LoVo (cell line): ENCODE measurements at regions not wholly inside any gene's neighbourhood (a gene's known extent, or its start where the extent isn't known, plus 50 kb on each side); places are given as distances from the start of the nearest gene placed in this dataset.
A peak's percentile ranks its signal among the peaks of the same experiment; 100 is the strongest.

Source experiments
- DNase-seq: peaks from one replicate; pipeline ENCODE4 v3.0.0-alpha.2; 2016; ENCODE audit warnings: low spot score

DNA sequence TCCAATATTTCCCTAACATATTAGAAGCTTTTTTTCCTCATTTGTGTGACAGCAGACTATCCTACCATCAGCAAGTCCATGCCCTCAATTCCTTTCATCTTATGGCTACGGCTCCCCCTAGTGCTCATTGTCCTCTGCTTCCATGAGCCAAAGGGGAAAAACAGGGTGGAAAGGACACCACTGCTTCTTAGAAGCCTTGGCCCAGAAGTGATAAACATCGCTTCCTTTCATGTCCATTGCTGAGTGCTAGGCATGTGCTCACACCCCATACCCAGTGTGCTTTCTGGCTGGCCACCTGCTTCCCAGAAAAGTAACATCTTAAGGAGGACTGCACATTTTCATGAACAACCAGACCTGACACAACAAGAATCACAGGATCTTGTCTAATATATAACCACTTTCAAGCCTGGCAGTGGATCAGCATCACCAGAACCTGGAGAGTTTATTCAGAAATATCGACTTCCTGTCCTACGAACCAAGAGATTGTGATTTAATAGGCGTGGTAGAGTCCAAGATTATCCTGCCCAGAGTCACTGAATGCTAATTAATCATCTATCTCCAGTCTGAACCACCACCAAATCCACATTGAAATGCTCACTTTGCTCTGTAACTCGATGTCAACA is 650.5 kb upstream of the SORCS1 start:
- DNase-seq = peak; percentile 22

DNA sequence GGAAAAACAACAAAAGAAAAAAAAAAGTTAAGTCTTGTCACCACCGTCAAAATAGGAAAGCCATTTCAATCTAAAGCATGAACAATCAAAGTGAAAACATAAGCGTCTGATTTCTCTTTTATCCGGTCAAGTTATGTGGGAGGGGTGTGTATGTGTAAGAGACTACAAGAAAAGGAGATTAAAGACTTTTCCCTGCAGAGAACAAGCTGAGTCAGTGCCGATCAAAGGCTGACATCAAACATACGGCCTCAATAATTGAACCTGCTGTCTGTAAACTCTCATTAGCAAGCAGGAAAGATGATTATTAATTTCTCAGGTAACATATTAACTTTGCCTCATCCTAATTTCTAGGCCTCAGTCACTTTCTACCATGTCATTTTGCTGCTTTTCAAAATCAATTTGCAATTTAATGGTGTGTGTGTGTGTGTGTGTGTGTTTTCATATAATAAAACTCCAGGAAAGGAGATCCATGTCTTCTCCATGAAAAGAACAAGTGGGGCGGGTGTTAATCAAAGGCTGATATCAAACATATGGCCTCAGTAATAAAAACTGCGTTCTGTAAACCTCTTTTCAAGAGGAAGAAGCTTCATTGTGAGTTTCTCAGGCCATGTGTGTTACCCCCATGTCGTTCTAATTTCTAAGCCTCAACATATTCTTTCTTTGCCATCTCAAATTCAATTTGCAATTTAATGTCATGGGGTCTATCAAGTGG is 649.1 kb upstream of the SORCS1 start:
- no peak for DNase-seq

GRCh38 chr10:107809889-107810288 is 645.4 kb upstream of the SORCS1 start:
- DNase-seq = no peak

DNA sequence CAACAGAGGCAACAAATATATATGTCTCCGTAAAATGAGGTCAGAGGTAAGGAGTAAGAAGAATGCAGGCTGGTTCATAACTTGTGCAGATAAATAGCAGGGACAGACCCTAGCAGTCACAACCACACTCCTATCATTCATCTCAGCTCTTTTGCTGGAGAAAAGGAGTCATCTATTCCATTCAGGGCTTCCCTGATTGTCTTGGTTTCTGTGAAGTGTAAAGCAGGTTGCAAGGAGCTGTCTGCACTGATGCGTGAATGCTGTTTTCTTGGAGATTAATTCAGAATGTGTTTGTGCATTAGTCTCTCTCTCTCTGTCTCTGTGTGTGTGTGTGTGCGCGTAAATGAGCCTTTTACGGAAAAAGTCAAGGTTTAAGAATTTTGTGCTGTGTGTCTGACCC is 643.3 kb upstream of the SORCS1 start:
- DNase-seq = no peak

DNA sequence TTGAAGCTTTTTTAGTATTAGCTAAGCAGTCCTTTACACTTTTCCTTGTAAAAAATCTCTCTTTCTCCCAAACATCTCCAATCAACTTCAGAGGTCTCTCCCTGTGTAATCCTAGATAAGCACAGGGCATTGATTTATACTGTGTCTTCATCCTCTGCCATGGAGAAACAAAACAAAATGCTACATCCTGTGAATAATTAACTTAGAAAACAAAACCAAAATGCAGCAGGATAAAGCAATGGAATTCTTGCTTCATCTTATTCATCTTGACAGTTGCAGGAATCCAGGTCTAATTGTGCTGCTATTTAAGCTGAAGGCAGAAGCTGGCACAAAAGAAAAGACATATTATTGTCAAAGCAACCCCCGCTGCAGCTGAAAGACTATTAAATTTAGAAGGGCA is 641.5 kb upstream of the SORCS1 start:
- DNase-seq = no peak

DNA sequence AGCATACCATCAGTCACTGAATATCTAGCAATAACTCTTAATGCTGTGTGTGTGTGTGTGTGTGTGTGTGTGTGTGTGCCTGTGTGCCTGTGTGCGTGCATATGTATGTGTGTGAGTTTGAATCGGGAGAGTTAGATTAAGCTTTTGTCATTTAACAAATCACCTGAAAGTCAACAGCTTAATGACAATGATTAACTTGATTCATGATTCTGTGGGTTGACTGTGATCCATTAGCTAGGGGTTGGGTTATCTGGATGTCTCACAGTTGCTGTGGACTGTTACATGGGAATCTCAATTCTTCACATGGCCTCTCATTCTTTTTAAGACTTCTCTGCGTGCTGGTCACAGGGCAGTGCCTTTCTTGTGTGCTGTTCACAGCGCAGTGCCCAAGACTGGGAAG is 639.0 kb upstream of the SORCS1 start:
- no peak for DNase-seq

GRCh38 chr10:107800061-107800460 is 635.6 kb upstream of the SORCS1 start:
- no peak for DNase-seq

GRCh38 chr10:107790271-107790670 is 625.8 kb upstream of the SORCS1 start:
- DNase-seq = no peak

DNA sequence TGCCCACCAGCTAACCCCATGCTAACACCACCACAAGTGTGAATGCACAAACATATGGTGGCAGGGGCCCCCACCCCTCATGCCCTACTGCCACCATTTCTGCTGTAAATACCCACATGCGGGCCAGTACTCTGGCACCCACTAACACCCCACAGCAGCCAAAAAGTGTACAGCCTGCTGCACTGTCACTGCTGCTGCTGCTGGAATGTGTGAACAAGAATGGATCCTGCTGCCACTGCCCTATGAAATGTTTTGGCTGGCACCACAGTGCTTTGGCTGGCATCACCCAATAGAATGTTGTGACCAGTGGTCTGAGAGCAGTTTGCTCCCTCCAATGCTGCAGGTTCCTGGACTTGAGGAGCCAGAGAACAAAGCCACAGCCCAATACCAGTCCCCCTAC is 606.6 kb upstream of the SORCS1 start:
- DNase-seq = no peak

DNA sequence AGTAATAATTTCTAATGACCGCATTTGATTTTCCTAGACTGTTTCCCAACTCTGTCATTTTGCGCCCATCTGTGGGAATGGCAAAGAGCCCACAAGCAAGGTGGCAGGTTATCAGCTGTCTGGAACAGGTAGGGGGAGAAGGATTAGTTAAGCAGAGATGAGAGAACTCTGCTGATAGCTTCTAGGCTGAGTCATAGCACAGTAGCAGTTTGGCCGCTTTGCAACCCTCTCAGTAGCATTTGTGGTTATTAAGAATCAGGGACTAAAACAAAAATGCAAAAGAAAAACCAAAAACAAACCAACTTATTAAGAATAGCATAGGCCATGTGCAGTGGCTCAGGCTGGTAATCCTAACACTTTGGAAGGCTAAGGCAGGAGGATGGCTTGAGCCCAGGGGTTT is 602.7 kb upstream of the SORCS1 start:
- DNase-seq = no peak

DNA sequence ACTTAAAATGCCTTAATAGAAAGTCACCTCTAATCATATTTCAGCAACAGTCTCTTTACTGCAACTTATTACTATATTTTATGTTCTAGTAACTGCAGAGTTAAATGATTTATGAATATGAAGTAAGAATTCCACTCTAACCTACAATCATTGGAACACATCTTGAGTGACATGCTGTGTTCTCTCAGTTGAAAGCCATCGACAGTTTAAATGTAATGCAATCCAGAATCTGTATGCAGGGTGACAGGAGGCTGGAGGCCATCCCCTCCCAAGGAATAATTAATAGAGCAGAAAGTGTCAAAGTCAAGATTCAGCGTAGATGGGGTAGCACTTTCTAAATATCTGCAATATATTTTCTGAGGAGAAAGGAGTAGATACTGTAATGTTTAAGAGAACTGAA is 590.3 kb upstream of the SORCS1 start:
- no peak for DNase-seq

DNA sequence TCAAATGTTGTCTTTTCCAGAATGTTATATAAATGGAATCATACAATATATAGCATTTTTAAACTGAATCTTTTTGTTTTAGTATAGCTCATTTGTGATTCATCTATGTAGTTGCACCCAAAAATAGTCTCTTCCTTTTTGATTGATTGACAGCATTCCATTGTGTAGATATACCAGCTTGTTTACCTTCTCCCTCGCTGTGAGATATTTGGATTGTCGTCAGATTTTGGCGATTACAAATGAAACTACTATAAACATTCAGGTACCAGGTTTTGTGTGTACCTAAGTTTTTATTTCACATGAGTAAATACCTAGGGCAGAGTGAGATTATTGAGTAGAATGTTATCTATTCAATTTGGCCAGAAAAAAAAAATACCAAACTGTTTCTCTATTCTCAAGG is 584.7 kb upstream of the SORCS1 start:
- DNase-seq = no peak

GRCh38 chr10:107747851-107748250 is 583.3 kb upstream of the SORCS1 start:
- DNase-seq = no peak

DNA sequence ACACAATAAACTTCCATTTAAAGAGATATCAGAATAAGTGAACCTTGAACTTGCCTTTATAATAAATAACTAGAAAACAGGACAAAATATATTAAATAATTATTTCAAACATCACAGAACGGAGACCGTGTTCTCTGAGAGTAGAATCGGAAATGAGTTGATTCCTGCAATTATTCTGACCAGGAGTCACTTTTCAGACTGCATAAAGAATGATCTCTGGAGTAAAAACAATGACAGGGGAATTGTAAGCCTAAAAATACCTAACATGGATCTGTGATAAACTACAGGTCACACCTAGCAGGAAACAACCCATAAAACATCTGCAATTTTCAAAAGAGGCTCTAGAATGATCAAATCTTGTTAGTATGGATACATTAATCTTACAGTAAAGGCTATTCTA is 577.5 kb upstream of the SORCS1 start:
- DNase-seq = no peak

DNA sequence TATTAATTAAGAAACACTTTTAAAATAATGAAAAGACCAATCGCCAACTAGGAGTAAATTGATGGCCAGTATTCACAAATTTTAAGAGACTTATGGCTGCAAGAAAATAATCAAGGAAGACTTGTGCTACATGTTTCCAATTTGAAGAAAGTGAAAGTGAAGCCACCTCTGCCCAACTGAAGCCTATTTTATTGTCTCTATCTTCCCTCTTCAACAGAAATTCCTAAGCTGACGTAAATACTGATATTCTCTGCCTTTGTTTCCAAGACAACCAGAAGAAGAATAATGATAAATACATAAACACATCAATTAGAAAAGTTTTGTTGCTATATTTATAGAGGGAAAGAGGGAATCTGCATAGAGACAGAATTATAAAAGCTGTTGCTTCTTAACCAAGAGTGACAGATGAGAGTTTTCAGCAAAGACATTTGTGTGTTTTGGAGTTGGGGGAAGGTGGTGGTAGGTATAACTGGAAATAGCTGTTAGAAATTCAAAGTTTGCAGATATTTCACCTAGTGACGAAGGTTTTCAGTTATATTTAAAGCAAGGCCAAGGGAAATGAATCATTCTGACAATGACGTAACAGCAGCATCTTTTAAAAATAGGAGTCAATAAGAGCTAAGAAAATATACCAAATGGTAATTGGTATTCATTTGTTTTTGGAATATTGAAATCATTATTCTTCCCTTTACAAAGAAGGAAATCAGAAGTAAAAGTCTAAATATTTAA is 576.6 kb upstream of the SORCS1 start:
- no peak for DNase-seq

DNA sequence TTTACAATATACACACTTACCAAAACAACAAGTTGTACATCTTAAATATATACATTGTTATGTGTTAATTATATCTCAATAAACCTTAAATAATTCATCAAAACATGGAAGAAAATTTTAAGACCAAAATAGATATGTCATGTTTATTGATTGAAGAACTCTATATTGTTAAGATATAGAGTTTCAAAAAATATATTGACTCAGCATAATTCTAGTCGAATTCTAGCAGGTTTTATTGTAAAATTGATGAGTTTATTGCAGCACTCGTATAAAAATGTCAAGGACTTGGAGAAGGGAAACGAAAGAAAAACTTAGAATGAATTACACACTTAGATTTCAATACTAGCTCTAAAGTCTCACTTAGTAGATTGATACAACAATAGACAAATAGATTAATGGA is 575.4 kb upstream of the SORCS1 start:
- DNase-seq = no peak

DNA sequence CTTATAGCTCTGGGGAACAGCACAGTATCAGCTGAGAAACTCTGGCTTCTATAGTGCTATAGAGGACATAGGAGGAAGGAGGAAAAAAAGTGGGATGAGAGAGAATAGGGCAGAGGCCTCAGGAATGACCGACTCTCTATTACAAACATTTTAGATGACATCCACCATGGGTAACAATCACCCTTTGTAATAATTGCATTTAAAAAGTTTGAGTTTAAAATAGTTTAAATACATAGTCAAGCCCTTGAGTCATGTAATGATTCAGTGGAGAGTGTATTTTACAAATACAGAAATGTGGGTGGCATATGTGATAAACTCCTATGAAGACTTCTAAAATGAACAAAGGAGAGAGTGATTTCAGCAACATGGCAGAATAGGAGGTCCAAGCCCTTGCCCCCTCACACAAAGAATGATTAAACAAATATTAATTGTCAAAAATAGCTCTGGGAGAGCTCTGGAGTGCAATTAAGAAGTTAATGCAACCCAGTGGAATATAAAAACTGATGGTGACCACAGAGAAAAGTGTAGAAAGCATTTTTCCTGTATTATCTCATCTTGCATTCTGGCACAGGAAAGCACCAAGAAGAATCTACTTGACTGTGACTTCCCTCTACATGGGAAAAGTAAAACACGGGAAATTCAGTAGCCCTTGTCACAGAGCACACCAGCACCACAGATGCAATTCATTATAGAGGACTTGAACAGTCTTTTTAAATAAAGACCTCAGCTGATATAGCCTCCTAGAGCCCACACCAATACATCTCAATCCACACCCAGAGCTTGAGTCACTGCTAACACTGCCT is 569.0 kb upstream of the SORCS1 start:
- no peak for DNase-seq

DNA sequence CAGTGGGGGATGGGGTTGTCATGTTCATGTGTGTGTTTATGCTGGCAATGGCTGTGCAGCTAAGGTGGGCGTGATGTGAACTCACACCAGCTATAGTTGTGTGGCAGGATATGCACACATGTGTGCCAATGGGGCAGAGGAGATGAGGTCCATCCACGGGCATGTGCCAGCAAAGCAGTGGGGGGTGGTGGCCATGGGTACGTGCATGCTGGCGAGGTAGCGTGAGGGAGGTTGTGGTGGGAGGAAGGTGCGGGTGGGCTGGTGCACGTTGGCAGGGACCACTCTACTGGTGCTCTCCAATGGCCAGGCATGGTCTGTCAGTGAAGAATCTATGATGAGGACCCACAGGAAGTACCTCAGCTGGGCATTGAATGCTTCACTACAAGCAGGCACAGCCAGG is 567.5 kb upstream of the SORCS1 start:
- no peak for DNase-seq

- DNase-seq = no peak
These were observed 564.3 kb upstream of the SORCS1 start for GRCh38 chr10:107728807-107729206.

DNA sequence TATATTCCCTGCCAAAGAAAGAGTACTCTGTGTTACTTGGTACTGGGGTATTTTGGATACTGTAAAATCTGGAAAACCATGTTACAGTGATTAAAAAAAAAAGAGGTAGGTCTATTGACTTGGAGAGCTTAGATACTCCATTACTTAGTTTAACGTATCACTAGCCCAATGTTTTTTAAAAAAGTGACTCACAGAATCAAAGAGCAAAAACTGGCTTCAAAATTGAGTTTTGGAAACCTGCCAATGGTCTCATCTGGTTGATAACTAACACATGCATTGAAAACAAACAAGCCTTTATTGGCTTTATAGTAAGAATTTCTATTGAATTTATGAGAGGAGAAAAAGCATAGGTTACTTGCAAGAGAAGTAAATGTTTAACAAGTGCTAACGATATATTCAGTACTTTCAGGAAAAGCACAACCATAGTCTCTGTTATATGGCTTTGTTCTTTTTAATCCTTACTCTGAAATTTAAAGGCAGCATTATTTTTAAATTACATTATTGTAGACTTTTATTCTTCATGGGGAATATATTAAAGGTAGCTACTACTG is 563.3 kb upstream of the SORCS1 start:
- peak; percentile 5 for DNase-seq

- DNase-seq = no peak
These were observed 554.4 kb upstream of the SORCS1 start for GRCh38 chr10:107718864-107719263.

- no peak for DNase-seq
These were observed 552.5 kb upstream of the SORCS1 start for GRCh38 chr10:107717046-107717445.
